Putamen (tissue), 1 donor: ENCODE measurements at regions not wholly inside any gene's neighbourhood (a gene's known extent, or its start where the extent isn't known, plus 50 kb on each side); places are given as distances from the start of the nearest gene placed in this dataset.
"Not testable (repeated sequence)": the region's sequence is repeated elsewhere in the genome, so short reads cannot be mapped to it uniquely, and the experiment has no call there.

Experiments
- DNase-seq: peaks from one replicate; pipeline ENCODE4 v3.0.0-alpha.2; 2016; ENCODE audit warnings: low spot score

GRCh38 chr10:119996944-119997343, 104.4 kb downstream of the SEC23IP start:
- no peak for DNase-seq

- no peak for DNase-seq
Observed at GRCh38 chr10:119997429-119997828, 104.9 kb downstream of the SEC23IP start.

- no peak for DNase-seq
Observed at GRCh38 chr10:120002785-120003184, 110.3 kb downstream of the SEC23IP start.

GRCh38 chr10:120005207-120006201, 113.0 kb downstream of the SEC23IP start:
- DNase-seq: peak; percentile 11

- DNase-seq: no peak
Observed at GRCh38 chr10:120007261-120007660, 114.7 kb downstream of the SEC23IP start.

GRCh38 chr10:120011359-120012130, 119.0 kb downstream of the SEC23IP start:
- no peak for DNase-seq

GRCh38 chr10:120012131-120012400, 119.5 kb downstream of the SEC23IP start:
- DNase-seq: no peak

GRCh38 chr10:120012566-120012965, 120.0 kb downstream of the SEC23IP start:
- DNase-seq: no peak

GRCh38 chr10:120014031-120014430, 121.5 kb downstream of the SEC23IP start:
- DNase-seq: no peak

GRCh38 chr10:120015064-120015463, 122.5 kb downstream of the SEC23IP start:
- no peak for DNase-seq

GRCh38 chr10:120016906-120017305, 124.4 kb downstream of the SEC23IP start:
- no peak for DNase-seq

GRCh38 chr10:120017733-120018417, 125.3 kb downstream of the SEC23IP start:
- no peak for DNase-seq

- DNase-seq: no peak
Observed at GRCh38 chr10:120018695-120019094, 126.2 kb downstream of the SEC23IP start.

GRCh38 chr10:120019568-120019967, 127.0 kb downstream of the SEC23IP start:
- no peak for DNase-seq

- no peak for DNase-seq
Observed at GRCh38 chr10:120022357-120022756, 129.8 kb downstream of the SEC23IP start.

GRCh38 chr10:120034236-120034635, 141.7 kb downstream of the SEC23IP start:
- DNase-seq: no peak

GRCh38 chr10:120039046-120039445, 146.5 kb downstream of the SEC23IP start:
- peak; percentile 23 for DNase-seq

- DNase-seq: no peak
Observed at GRCh38 chr10:120039826-120040225, 147.3 kb downstream of the SEC23IP start.

- DNase-seq: no peak
Observed at GRCh38 chr10:120041807-120042559, 149.5 kb downstream of the SEC23IP start.

GRCh38 chr10:120042705-120043104, 150.2 kb downstream of the SEC23IP start:
- DNase-seq: no peak

- DNase-seq: not testable (repeated sequence)
Observed at GRCh38 chr10:120047373-120047772, 154.8 kb downstream of the SEC23IP start.

GRCh38 chr10:120047926-120048325, 155.4 kb downstream of the SEC23IP start:
- no peak for DNase-seq
